Astrocyte of the cerebellum (primary cell): ENCODE measurements at regions not wholly inside any gene's neighbourhood (a gene's known extent, or its start where the extent isn't known, plus 50 kb on each side); places are given as distances from the start of the nearest gene placed in this dataset.
A peak's percentile ranks its signal among the peaks of the same experiment; 100 is the strongest.

Experiments used
- DNase-seq: peaks from one replicate; pipeline ENCODE4 v3.0.0-alpha.2; 2011; ENCODE audit warnings: low read depth
- H3K4me3 ChIP-seq: 2 replicates; pipeline ENCODE4 v1.5.1; 2011; ENCODE audit warnings: mild to moderate bottlenecking, low read depth, low read length, moderate library complexity
- in situ Hi-C: cut with HindIII; loops from 2 replicates; pipeline ENCODE4 v1.10.0; 2017; ENCODE audit warnings: low sequenced_read_pairs
- TF ChIP-seq, protein P1 (sequence below): IDR thresholded peaks from 2 replicates; pipeline ENCODE4 v1.5.1; 2012; ENCODE audit warnings: low read length, low read depth, moderate library complexity, mild to moderate bottlenecking; ENCODE audit errors: missing control alignments

DNA sequence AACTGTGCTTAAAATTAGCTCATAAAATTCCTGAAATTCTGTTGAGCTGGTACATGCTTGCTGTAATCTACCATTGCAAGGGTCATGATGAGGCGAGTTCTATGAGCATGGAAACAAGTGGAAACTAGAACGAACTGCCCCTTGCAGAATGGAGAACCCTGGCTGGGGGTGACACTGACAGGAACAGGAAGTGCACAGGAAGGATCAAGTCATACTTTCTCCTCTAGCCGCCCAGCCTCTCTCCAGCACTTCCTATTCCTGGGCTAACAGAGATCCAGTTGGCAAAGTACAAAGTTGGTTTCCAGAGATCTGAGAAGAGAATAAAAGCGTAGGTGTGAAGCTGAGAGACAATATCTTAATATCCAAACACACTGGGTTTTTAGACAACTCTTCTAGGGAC is 414.2 kb upstream of the PODXL start:
- H3K4me3 ChIP-seq: no peak overlapping the region
- in situ Hi-C loops: no loop called here
- TF ChIP-seq, protein P1, sequence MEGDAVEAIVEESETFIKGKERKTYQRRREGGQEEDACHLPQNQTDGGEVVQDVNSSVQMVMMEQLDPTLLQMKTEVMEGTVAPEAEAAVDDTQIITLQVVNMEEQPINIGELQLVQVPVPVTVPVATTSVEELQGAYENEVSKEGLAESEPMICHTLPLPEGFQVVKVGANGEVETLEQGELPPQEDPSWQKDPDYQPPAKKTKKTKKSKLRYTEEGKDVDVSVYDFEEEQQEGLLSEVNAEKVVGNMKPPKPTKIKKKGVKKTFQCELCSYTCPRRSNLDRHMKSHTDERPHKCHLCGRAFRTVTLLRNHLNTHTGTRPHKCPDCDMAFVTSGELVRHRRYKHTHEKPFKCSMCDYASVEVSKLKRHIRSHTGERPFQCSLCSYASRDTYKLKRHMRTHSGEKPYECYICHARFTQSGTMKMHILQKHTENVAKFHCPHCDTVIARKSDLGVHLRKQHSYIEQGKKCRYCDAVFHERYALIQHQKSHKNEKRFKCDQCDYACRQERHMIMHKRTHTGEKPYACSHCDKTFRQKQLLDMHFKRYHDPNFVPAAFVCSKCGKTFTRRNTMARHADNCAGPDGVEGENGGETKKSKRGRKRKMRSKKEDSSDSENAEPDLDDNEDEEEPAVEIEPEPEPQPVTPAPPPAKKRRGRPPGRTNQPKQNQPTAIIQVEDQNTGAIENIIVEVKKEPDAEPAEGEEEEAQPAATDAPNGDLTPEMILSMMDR: no peak
- DNase-seq: no peak

DNA sequence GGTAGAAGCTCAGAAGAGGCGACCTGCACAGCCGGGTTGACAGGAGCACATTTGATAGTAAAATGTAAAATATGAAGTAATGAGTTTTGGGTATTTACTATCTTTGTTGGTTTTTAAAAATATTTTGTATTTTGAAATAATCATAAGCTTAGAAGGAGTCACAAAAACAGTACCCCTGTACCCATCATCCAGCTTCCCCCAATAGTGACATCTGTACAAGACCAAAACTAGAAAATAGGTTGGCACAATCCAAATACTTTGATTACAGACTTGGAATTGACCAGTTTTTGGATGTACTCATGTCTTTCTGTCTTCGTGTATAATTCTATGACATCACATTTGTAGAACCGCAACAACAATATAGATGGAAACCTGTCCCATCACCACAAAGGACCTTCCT is 413.1 kb upstream of the PODXL start:
- TF ChIP-seq, protein P1: no peak
- in situ Hi-C loops: no loop called here
- no peak overlapping the region for H3K4me3 ChIP-seq
- no peak for DNase-seq

DNA sequence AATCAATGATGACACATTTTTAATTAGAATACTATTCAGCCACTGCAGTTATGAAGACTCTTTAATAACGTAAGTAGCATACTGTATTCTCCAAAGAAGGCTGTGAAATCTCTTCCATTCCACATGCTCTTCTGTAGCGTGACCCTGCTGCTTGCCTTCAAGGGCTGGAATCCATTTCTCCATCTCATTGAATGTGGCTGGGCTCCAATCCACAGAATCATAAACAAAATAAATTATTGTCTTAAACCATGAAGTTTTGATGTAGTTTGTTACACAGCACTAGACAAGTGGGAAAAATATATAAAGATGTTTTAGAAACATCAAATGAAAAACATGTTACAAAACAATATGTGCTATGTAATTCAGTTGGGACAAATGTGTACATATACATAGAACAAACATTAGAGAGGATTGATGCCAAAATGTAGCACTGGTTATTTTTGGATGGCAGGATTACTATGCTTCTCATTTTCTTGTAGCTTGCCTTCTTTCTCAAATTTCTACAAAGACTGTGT is 410.8 kb upstream of the PODXL start:
- in situ Hi-C loops: no loop called here
- TF ChIP-seq, protein P1: no peak
- DNase-seq: no peak
- H3K4me3 ChIP-seq: no peak overlapping the region

DNA sequence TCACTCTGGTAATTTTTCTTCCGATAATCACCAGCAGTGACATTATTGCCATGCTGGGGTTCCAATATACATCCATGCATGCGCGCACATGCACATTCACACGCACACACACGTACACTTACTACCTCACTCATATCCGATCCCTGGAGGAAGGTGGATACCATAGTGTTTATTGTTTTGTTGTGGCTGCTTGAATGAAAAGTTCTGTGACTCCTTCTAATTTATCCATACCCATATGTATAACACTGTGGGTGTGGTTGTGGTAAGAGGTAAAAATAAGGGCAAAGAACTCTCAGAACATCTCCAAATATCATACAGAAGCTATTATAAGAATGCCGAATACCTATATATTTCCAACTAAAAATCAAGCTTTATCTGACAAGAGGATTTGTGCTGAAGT is 407.8 kb upstream of the PODXL start:
- no peak for DNase-seq
- TF ChIP-seq, protein P1: no peak
- in situ Hi-C loops: no loop called here
- no peak overlapping the region for H3K4me3 ChIP-seq

DNA sequence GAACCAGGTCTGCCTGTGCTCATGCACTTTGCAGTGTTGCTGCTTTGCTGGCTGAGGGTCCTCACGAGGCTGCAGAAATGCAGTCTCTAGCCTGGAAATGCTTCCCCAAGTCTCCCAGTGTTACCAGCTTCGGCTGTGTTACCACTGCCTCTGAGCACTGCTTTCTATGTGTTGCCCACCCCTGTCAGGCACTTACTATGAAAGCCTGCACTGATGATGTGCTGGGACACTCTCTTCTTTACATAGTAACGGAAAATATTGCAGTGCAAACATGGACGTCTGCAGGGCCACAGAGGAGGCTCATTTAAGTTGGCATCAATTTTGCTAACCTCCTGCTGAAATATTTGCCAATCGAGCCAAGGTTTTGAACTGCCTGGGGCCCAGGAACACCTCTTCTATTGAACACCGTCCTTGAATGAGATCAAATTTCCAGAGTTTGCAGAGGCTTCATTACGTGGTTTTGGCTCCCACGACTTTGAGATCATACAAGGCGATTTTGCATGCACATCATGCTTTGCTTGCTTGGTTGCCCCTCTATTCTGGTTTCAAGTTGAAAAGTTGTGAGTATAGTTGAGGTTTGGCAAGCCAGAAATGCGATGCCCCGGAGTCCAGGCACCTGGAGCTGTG is 404.7 kb upstream of the PODXL start:
- no peak overlapping the region for H3K4me3 ChIP-seq
- TF ChIP-seq, protein P1: no peak

DNA sequence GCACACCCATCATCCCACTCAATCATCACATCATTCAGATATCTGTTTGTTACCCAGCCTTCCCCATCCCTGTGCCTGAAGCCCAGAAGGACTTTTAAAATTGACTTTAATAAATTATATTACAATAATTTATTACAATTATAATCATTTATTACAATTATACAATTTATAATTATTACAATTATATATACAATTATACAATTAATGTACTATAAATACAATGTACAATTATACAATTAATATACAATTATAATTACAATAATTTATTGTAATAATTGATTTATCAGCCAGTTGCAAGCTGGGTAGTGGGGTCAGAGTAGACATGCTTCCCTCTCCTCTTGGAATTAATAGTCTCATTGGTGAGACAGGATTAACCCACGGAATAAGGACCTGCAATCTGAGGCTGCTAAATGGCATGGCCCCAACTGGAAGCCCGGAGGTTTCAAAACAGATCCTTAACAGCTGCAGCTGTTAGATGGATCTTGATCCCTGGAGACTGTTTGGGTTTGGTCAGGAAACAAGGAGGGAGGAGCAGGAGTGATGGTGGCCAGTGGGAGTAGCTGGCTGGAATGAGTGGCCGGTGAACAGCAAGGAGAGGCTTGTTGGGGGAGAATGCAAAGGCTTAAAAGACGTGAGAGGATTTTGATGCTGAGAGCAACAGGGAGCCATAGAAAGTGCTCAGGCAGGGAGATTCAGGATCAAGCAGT is 402.8 kb upstream of the PODXL start:
- H3K4me3 ChIP-seq: no peak overlapping the region
- in situ Hi-C loops: no loop called here
- no peak for DNase-seq
- TF ChIP-seq, protein P1: no peak

More for the DNA sequence above, 404.7 kb upstream of the PODXL start:
- DNase-seq: peak; percentile 81
- in situ Hi-C loops: no loop called here
